H9 (cell line): ENCODE measurements at regions not wholly inside any gene's neighbourhood (a gene's known extent, or its start where the extent isn't known, plus 50 kb on each side); places are given as distances from the start of the nearest gene placed in this dataset.

Source experiments
- DNase-seq: peaks from one replicate; pipeline ENCODE4 v3.0.0-alpha.2; 2017
- H2AFZ ChIP-seq: one replicate; pipeline ENCODE4 v1.6.1; 2013; ENCODE audit warnings: mild to moderate bottlenecking, low read length, control low read depth, moderate library complexity
- H2AK5ac ChIP-seq: 2 replicates; pipeline ENCODE4 v1.6.1; 2013; ENCODE audit warnings: low read length, control low read depth, mixed read lengths; ENCODE audit not compliant: insufficient read length
- H2BK120ac ChIP-seq: one replicate; pipeline ENCODE4 v1.6.1; 2013; ENCODE audit warnings: low read depth, mild to moderate bottlenecking, low read length, control low read depth, inconsistent platforms; ENCODE audit not compliant: poor library complexity, severe bottlenecking
- H2BK12ac ChIP-seq: 2 replicates; pipeline ENCODE4 v1.6.1; 2013; ENCODE audit warnings: low read length, control low read depth, mixed read lengths, low read depth; ENCODE audit not compliant: insufficient read length
- H2BK15ac ChIP-seq: 2 replicates; pipeline ENCODE4 v1.6.1; 2013; ENCODE audit warnings: low read depth, low read length, control low read depth
- H2BK20ac ChIP-seq: one replicate; pipeline ENCODE4 v1.6.1; 2013; ENCODE audit warnings: low read depth, mild to moderate bottlenecking, low read length, control low read depth, inconsistent platforms; ENCODE audit not compliant: poor library complexity, severe bottlenecking
- H2BK5ac ChIP-seq: 2 replicates; pipeline ENCODE4 v1.6.1; 2013; ENCODE audit warnings: low read length, control low read depth, mixed read lengths; ENCODE audit not compliant: insufficient read length
- H3K14ac ChIP-seq: 2 replicates; pipeline ENCODE4 v1.6.1; 2013; ENCODE audit warnings: low read length, control low read depth; ENCODE audit not compliant: insufficient read depth
- H3K18ac ChIP-seq: 2 replicates; pipeline ENCODE4 v1.6.1; 2013; ENCODE audit warnings: low read depth, mild to moderate bottlenecking, mixed read lengths, low read length, control low read depth; ENCODE audit not compliant: insufficient read length
- H3K23ac ChIP-seq: 2 replicates; pipeline ENCODE4 v1.6.1; 2013; ENCODE audit warnings: low read length, control low read depth, mixed read lengths, low read depth; ENCODE audit not compliant: insufficient read length
- H3K23me2 ChIP-seq: 2 replicates; pipeline ENCODE4 v1.6.1; 2013; ENCODE audit warnings: low read depth, mild to moderate bottlenecking, mixed read lengths, low read length, control low read depth; ENCODE audit not compliant: insufficient read length, poor library complexity, severe bottlenecking
- H3K27ac ChIP-seq: 2 replicates; pipeline ENCODE4 v1.5.1; 2013; ENCODE audit warnings: low read length, control low read depth, mixed read lengths, low read depth; ENCODE audit not compliant: insufficient read length
- H3K27me3 ChIP-seq: 2 replicates; pipeline ENCODE4 v1.6.1; 2013; ENCODE audit warnings: low read length, control low read depth, inconsistent platforms; ENCODE audit not compliant: insufficient read depth
- H3K4ac ChIP-seq: 2 replicates; pipeline ENCODE4 v1.6.1; 2013; ENCODE audit warnings: low read depth, mild to moderate bottlenecking, control low read depth, inconsistent platforms, low read length, moderate library complexity
- H3K4me1 ChIP-seq: 2 replicates; pipeline ENCODE4 v1.6.1; 2013; ENCODE audit warnings: low read length, control low read depth, inconsistent platforms; ENCODE audit not compliant: insufficient read depth
- H3K4me2 ChIP-seq: 2 replicates; pipeline ENCODE4 v1.6.1; 2013; ENCODE audit warnings: low read length, control low read depth, mixed read lengths; ENCODE audit not compliant: insufficient read length, insufficient read depth
- H3K56ac ChIP-seq: 2 replicates; pipeline ENCODE4 v1.6.1; 2013; ENCODE audit warnings: low read depth, mild to moderate bottlenecking, mixed read lengths, low read length, control low read depth; ENCODE audit not compliant: insufficient read length
- H3K79me1 ChIP-seq: 2 replicates; pipeline ENCODE4 v1.6.1; 2013; ENCODE audit warnings: low read depth, mild to moderate bottlenecking, moderate library complexity, low read length, control low read depth, inconsistent platforms; ENCODE audit not compliant: insufficient read depth, poor library complexity, severe bottlenecking
- H3K79me2 ChIP-seq: 2 replicates; pipeline ENCODE4 v1.6.1; 2013; ENCODE audit warnings: low read length, control low read depth, inconsistent platforms; ENCODE audit not compliant: insufficient read depth
- H3K9ac ChIP-seq: 2 replicates; pipeline ENCODE4 v1.6.1; 2013; ENCODE audit warnings: low read length, control low read depth, mixed read lengths; ENCODE audit not compliant: insufficient read length; ENCODE audit errors: extremely low read depth
- H3K9me3 ChIP-seq: one replicate; pipeline ENCODE4 v1.6.1; 2013; ENCODE audit warnings: low read depth, low read length, inconsistent platforms; ENCODE audit not compliant: control insufficient read depth
- H3T11ph ChIP-seq: one replicate; pipeline ENCODE4 v1.6.1; 2013; ENCODE audit warnings: mild to moderate bottlenecking, low read length, control low read depth, inconsistent platforms
- H4K20me1 ChIP-seq: one replicate; pipeline ENCODE4 v1.6.1; 2013; ENCODE audit not compliant: control insufficient read depth, insufficient read length, insufficient read depth
- H4K5ac ChIP-seq: 2 replicates; pipeline ENCODE4 v1.6.1; 2013; ENCODE audit warnings: low read depth, mild to moderate bottlenecking, mixed read lengths, low read length, control low read depth; ENCODE audit not compliant: insufficient read length
- H4K8ac ChIP-seq: replicated peaks from 2 replicates; pipeline ENCODE4 v1.6.1; 2013; ENCODE audit warnings: low read length, control low read depth, mixed read lengths, low read depth; ENCODE audit not compliant: insufficient read length
- H4K91ac ChIP-seq: 2 replicates; pipeline ENCODE4 v1.6.1; 2013; ENCODE audit warnings: low read depth, mild to moderate bottlenecking, moderate library complexity, mixed read lengths, low read length, control low read depth; ENCODE audit not compliant: insufficient read length
- H3K27ac Mint-ChIP-seq, 3 experiments: 2 replicates in 2 of 3; 3 replicates in 1 of 3; pipeline ENCODE4 v1.8.0; 2020 to 2021; ENCODE audit warnings: mixed read lengths in 3 of 3, mild to moderate bottlenecking in 1 of 3, moderate library complexity in 1 of 3
- H3K27me3 Mint-ChIP-seq: 2 replicates; pipeline ENCODE4 v1.8.0; 2021; ENCODE audit warnings: low read depth, mild to moderate bottlenecking, moderate library complexity, mixed read lengths
- H3K36me3 Mint-ChIP-seq, 3 experiments: 2 replicates in 2 of 3; 3 replicates in 1 of 3; pipeline ENCODE4 v1.8.0; 2020 to 2021; ENCODE audit warnings: low read depth in 3 of 3, mixed read lengths in 3 of 3; ENCODE audit not compliant: insufficient read depth in 1 of 3
- H3K4me1 Mint-ChIP-seq, 2 experiments: 2 replicates each; pipeline ENCODE4 v1.8.0; 2020; ENCODE audit warnings: mixed read lengths in 2 of 2
- H3K4me3 Mint-ChIP-seq, 2 experiments: 2 replicates in 1 of 2; 3 replicates in 1 of 2; pipeline ENCODE4 v1.8.0; 2020 to 2021; ENCODE audit warnings: mild to moderate bottlenecking in 2 of 2, mixed read lengths in 2 of 2, moderate library complexity in 1 of 2
- H3K9me3 Mint-ChIP-seq, 2 experiments: 2 replicates in 1 of 2; 3 replicates in 1 of 2; pipeline ENCODE4 v1.8.0; 2020; ENCODE audit warnings: mild to moderate bottlenecking in 2 of 2, mixed read lengths in 2 of 2, moderate library complexity in 1 of 2
- CTCF ChIP-seq: fragments of 200-600 bp; sonication (generic); conservative IDR thresholded peaks from 3 replicates; pipeline ENCODE4 v1.8.0; 2021; ENCODE audit warnings: antibody characterized with exemption, mild to moderate bottlenecking
- WGBS: extraction: QIAGEN DNeasy Blood & Tissue Kit; methylation state at CpG from one replicate; pipeline ENCODE4 v1.1.7; 2013; ENCODE audit warnings: missing lambda C conversion rate, low lambda C conversion rate, mixed read lengths; ENCODE audit not compliant: insufficient read length; ENCODE audit errors: extremely low coverage; 5-methylcytosine and 5-hydroxymethylcytosine counted together

DNA sequence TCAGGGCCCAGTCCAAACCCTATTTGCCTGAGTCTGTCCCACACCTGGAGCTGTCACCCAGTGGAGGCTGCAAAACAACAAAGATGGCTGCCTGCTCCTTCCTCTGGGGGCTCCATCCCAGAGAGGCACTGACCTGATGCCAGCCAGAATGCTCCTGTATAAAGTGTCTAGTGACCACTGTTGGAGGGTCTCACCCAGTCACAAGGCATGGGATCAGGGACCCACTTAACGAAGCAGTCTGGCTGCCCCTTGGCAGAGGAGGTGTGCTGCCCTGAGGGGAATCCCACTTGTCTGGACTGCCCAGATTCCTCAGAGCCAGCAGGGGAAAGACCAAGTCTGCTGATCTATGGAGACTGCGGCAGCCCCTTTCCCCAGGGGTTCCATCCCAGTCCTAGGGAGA lies 241.6 kb downstream of the CDH26 start:
- Histone ChIP-seq H3K9ac (no peak overlapping the region), H3K18ac (no peak overlapping the region), H3K56ac (no peak overlapping the region), H2BK120ac (no peak overlapping the region), H4K5ac (no peak overlapping the region), H3K79me1 (no peaks in the 10 kb centered on the region), H3T11ph (no peak overlapping the region), H3K79me2 (no peaks in the 10 kb centered on the region), H3K27me3 (no peaks in the 10 kb centered on the region), H3K4me1 (no peaks in the 10 kb centered on the region), H3K9me3 (no peaks in the 10 kb centered on the region), H2AK5ac (no peak overlapping the region), H2BK5ac (no peak overlapping the region), H2BK12ac (no peak overlapping the region), H3K23me2 (no peaks in the 10 kb centered on the region), H2BK15ac (no peak overlapping the region), H4K20me1 (no peaks in the 10 kb centered on the region), H3K27ac (no peak overlapping the region), H3K14ac (no peak overlapping the region), H4K91ac (no peak overlapping the region), H4K8ac (no peak overlapping the region), H2AFZ (no peak overlapping the region), H2BK20ac (no peak overlapping the region), H3K4ac (no peak overlapping the region), H3K23ac (no peak overlapping the region), H3K4me2 (no peak overlapping the region)
- no CpG with 5 or more reads among the region's 2 CpGs for WGBS
- H3K36me3 Mint-ChIP-seq: no peaks in the 10 kb centered on the region
- no peak overlapping the region for H3K4me3 Mint-ChIP-seq
- no peak for TF ChIP-seq CTCF
- H3K27ac Mint-ChIP-seq: no peak overlapping the region
- H3K27me3 Mint-ChIP-seq: peaks cover 29% of the 10 kb centered on the region
- peaks cover 13 to 31% of the 10 kb centered on the region in 2 experiments; a peak in 4 of 5 replicates for H3K9me3 Mint-ChIP-seq
- peaks cover 3 to 4% of the 10 kb centered on the region in 2 experiments; a peak in 2 of 4 replicates for H3K4me1 Mint-ChIP-seq
- no peak for DNase-seq
